ENCODE measurements at regions not wholly inside any gene's neighbourhood (a gene's known extent, or its start where the extent isn't known, plus 50 kb on each side); places are given as distances from the start of the nearest gene placed in this dataset.

DNA sequence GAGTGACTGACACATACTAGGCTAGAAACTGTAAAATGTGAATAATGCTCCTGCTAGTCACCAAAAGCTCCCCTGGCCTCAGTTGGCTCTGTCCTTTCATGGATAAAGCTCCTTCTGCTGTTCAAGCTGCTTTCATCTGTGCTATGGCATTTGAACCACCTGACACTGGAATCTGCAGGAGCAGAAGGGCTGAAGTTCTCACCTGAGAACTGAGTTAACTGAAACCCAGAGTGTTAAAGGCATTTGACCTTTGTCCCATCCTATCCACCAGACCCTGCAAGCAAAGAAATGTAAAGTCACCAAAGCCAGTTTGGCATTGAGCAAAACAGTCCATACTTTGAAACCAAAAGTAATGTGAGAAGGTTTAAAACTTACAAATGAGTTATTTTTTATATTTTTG lies 77.7 kb downstream of the BMP2 start:
- TF ChIP-seq POLR2A (IDR thresholded peaks at IDR 0.05), result no peak
- TF ChIP-seq, protein P1, sequence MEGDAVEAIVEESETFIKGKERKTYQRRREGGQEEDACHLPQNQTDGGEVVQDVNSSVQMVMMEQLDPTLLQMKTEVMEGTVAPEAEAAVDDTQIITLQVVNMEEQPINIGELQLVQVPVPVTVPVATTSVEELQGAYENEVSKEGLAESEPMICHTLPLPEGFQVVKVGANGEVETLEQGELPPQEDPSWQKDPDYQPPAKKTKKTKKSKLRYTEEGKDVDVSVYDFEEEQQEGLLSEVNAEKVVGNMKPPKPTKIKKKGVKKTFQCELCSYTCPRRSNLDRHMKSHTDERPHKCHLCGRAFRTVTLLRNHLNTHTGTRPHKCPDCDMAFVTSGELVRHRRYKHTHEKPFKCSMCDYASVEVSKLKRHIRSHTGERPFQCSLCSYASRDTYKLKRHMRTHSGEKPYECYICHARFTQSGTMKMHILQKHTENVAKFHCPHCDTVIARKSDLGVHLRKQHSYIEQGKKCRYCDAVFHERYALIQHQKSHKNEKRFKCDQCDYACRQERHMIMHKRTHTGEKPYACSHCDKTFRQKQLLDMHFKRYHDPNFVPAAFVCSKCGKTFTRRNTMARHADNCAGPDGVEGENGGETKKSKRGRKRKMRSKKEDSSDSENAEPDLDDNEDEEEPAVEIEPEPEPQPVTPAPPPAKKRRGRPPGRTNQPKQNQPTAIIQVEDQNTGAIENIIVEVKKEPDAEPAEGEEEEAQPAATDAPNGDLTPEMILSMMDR (IDR thresholded peaks at IDR 0.05), result no peak
